ENCODE measurements at regions not wholly inside any gene's neighbourhood (a gene's known extent, or its start where the extent isn't known, plus 50 kb on each side); places are given as distances from the start of the nearest gene placed in this dataset.
"Not testable (repeated sequence)": the region's sequence is repeated elsewhere in the genome, so short reads cannot be mapped to it uniquely, and the experiment has no call there.

DNA sequence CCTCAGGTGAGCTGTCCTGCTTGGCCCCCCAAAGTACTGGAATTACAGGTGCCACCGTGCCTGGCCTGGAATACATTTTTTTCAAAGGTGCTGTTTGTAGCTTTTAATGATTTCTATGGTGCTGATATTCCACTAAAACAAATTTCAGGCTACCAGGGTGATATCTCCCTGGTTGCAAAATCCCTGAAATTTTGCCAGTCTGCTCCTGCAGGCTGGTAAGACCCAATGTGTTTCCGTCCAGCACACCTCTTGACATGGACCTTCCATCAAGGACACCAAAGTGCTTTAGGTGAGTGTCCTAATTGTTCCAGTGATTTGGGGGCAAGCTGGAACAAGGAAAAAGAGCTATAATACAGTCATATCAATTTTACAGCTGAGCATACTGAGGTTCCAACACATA lies 69.8 kb upstream of the KMT2C start:
- DNase-seq (ENCODE audit: low read depth in 2 of 3, low spot score in 2 of 3) = no peak

- DNase-seq (ENCODE audit: low read depth in 2 of 3, low spot score in 2 of 3) = no peak
These were observed 69.0 kb upstream of the KMT2C start for GRCh38 chr7:152504816-152505215.

- DNase-seq (ENCODE audit: low read depth in 2 of 3, low spot score in 2 of 3) = no peak
These were observed 68.6 kb upstream of the KMT2C start for GRCh38 chr7:152504367-152504766.

- no peak for DNase-seq (ENCODE audit: low read depth in 2 of 3, low spot score in 2 of 3)
These were observed 67.3 kb upstream of the KMT2C start for GRCh38 chr7:152502813-152503790.

GRCh38 chr7:152501506-152501905 lies 65.7 kb upstream of the KMT2C start:
- DNase-seq (ENCODE audit: low read depth in 2 of 3, low spot score in 2 of 3) = no peak

DNA sequence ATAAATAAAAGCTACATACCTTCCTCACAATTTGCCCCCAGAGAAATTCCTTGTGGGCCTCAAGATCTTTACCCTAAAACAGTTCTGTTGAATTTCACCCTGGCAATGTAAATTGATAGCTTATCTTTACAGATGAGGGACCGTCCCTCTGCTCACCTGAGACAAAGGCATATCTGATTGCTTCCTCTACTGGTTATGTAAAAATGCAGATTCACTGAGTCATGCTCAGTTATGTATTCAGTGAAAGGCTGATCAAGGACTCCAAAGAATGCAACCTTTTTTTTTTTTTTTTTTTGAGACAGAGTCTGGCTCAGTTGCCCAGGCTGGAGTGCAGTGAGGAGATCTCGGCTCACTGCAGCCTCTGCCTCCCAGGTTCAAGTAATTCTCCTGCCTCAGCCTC lies 64.2 kb upstream of the KMT2C start:
- DNase-seq (ENCODE audit: low read depth in 2 of 3, low spot score in 2 of 3) = not testable (repeated sequence)

- DNase-seq (ENCODE audit: low read depth in 2 of 3, low spot score in 2 of 3) = no peak
These were observed 60.1 kb upstream of the KMT2C start for GRCh38 chr7:152495867-152496266.

GRCh38 chr7:152492952-152493351 lies 57.1 kb upstream of the KMT2C start:
- no peak for DNase-seq (ENCODE audit: low read depth in 2 of 3, low spot score in 2 of 3)

DNA sequence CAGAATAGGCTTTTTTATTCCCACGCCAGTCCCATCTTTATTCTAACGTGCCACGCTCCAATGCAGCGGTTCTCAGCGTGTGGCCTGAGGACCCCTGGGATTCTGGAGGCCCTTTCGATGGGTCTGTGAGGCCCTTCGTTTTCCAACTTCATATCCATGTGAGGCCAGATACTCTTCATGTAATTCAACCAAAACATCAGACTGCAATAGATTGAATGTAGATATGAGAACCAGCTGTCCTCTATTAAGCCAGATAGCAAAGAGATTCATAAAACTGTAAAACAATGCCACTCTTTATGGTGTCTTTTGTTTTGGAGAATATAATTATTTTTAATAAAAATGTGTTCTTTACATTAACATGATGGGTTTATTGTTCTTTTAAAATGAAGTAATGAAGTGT lies 53.2 kb upstream of the KMT2C start:
- no peak for DNase-seq (ENCODE audit: low read depth in 2 of 3, low spot score in 2 of 3)

- no peak for DNase-seq (ENCODE audit: low read depth in 2 of 3, low spot score in 2 of 3)
These were observed 51.2 kb upstream of the KMT2C start for GRCh38 chr7:152486968-152487367.

DNA sequence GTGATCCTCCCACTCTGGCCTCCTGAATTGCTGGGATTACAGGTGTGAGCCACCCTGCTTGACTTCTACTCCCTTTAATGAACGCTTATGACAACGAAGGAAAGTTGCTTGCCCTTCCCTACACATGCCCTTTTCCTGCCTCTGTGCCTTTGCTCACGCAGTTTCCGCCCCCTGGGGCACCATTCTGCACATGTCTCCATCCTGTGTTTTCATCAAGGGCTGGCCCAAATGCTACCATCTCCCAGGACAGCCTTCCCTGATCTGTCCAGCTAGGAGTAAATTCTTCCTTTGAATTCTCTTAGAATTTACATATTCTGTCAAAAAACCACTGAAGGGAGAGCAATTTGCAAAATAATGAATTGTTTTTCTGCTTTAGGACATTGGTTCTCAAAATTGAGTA lies 50.0 kb upstream of the KMT2C start:
- no peak for DNase-seq (ENCODE audit: low read depth in 2 of 3, low spot score in 2 of 3)
